Stimulated activated CD8-positive, alpha-beta memory T cell treated with anti-CD3 and anti-CD28 coated beads, Interleukin-4, amount 100 ng/mL, for 48 hours (primary cell): ENCODE measurements at regions not wholly inside any gene's neighbourhood (a gene's known extent, or its start where the extent isn't known, plus 50 kb on each side); places are given as distances from the start of the nearest gene placed in this dataset.

ENCODE experiments used
- DNase-seq: peaks from one replicate; pipeline ENCODE4 v3.0.0-alpha.2; 2020

GRCh38 chr5:167812871-167813270, 478.6 kb upstream of the WWC1 start:
- no peak for DNase-seq

- no peak for DNase-seq
These were observed 478.1 kb upstream of the WWC1 start for GRCh38 chr5:167813389-167813788.

GRCh38 chr5:167814040-167814439, 477.4 kb upstream of the WWC1 start:
- DNase-seq: no peak

GRCh38 chr5:167814828-167815227, 476.6 kb upstream of the WWC1 start:
- DNase-seq: no peak

GRCh38 chr5:167816354-167816753, 475.1 kb upstream of the WWC1 start:
- no peak for DNase-seq

GRCh38 chr5:167816864-167817263, 474.6 kb upstream of the WWC1 start:
- DNase-seq: no peak

GRCh38 chr5:167819406-167819805, 472.0 kb upstream of the WWC1 start:
- no peak for DNase-seq

GRCh38 chr5:167820101-167820990, 471.1 kb upstream of the WWC1 start:
- DNase-seq: no peak

- no peak for DNase-seq
These were observed 470.3 kb upstream of the WWC1 start for GRCh38 chr5:167821151-167821550.

GRCh38 chr5:167821669-167822068, 469.8 kb upstream of the WWC1 start:
- DNase-seq: no peak

- DNase-seq: no peak
These were observed 469.2 kb upstream of the WWC1 start for GRCh38 chr5:167822241-167822640.

- no peak for DNase-seq
These were observed 468.0 kb upstream of the WWC1 start for GRCh38 chr5:167823405-167823804.

GRCh38 chr5:167827766-167828165, 463.7 kb upstream of the WWC1 start:
- no peak for DNase-seq

GRCh38 chr5:167831754-167832504, 459.5 kb upstream of the WWC1 start:
- DNase-seq: no peak

GRCh38 chr5:167832609-167833008, 458.8 kb upstream of the WWC1 start:
- DNase-seq: no peak

GRCh38 chr5:167833456-167833855, 458.0 kb upstream of the WWC1 start:
- DNase-seq: no peak

- DNase-seq: no peak
These were observed 456.3 kb upstream of the WWC1 start for GRCh38 chr5:167835146-167835545.

GRCh38 chr5:167837127-167837526, 454.3 kb upstream of the WWC1 start:
- DNase-seq: no peak

- DNase-seq: no peak
These were observed 452.4 kb upstream of the WWC1 start for GRCh38 chr5:167839065-167839464.

- no peak for DNase-seq
These were observed 450.8 kb upstream of the WWC1 start for GRCh38 chr5:167840527-167841130.

- no peak for DNase-seq
These were observed 447.4 kb upstream of the WWC1 start for GRCh38 chr5:167843881-167844572.

GRCh38 chr5:167845952-167846351, 445.5 kb upstream of the WWC1 start:
- DNase-seq: no peak

GRCh38 chr5:167849874-167850273, 441.6 kb upstream of the WWC1 start:
- DNase-seq: no peak
